ENCODE measurements at regions not wholly inside any gene's neighbourhood (a gene's known extent, or its start where the extent isn't known, plus 50 kb on each side); places are given as distances from the start of the nearest gene placed in this dataset.

- TF ChIP-seq CTCF (conservative IDR thresholded peaks at IDR 0.05; ENCODE audit: low read length) (no peak), EZH2phosphoT487 (IDR thresholded peaks at IDR 0.05; ENCODE audit: borderline replicate concordance, low read depth, low read length) (no peak)
Measured at GRCh38 chr5:4083591-4084337, 488.1 kb downstream of the IRX1 start.

Measured in OCI-LY7 (cell line).